NCI-H526 treated with DMSO at 0.1 percent for 48 hours (cell line): ENCODE measurements at regions not wholly inside any gene's neighbourhood (a gene's known extent, or its start where the extent isn't known, plus 50 kb on each side); places are given as distances from the start of the nearest gene placed in this dataset.
A peak's percentile ranks its signal among the peaks of the same experiment; 100 is the strongest.

ENCODE experiments used
- DNase-seq: peaks from one replicate; lab custom pipeline; 2025; lab: John Stamatoyannopoulos, UW

- no peak for DNase-seq
These were observed 100.1 kb downstream of the YTHDF1 start for GRCh38 chr20:63115651-63116411.

- DNase-seq = no peak
These were observed 101.1 kb downstream of the YTHDF1 start for GRCh38 chr20:63114693-63115311.

- no peak for DNase-seq
These were observed 101.8 kb downstream of the YTHDF1 start for GRCh38 chr20:63114006-63114692.

GRCh38 chr20:63112491-63113219 is 103.3 kb downstream of the YTHDF1 start:
- DNase-seq = no peak

GRCh38 chr20:63108247-63108646 is 101.5 kb upstream of the BHLHE23 start:
- DNase-seq = no peak

GRCh38 chr20:63107449-63108200 is 100.9 kb upstream of the BHLHE23 start:
- no peak for DNase-seq

- DNase-seq = no peak
These were observed 100.1 kb upstream of the BHLHE23 start for GRCh38 chr20:63106765-63107448.

GRCh38 chr20:63106108-63106764 is 99.5 kb upstream of the BHLHE23 start:
- no peak for DNase-seq

- DNase-seq = no peak
These were observed 98.7 kb upstream of the BHLHE23 start for GRCh38 chr20:63105211-63106107.

- DNase-seq = no peak
These were observed 97.8 kb upstream of the BHLHE23 start for GRCh38 chr20:63104312-63105181.

- DNase-seq = no peak
These were observed 96.9 kb upstream of the BHLHE23 start for GRCh38 chr20:63103402-63104311.

- no peak for DNase-seq
These were observed 96.1 kb upstream of the BHLHE23 start for GRCh38 chr20:63102721-63103375.

- DNase-seq = peak; percentile 59
These were observed 95.3 kb upstream of the BHLHE23 start for GRCh38 chr20:63101781-63102720.

GRCh38 chr20:63100926-63101699 is 94.3 kb upstream of the BHLHE23 start:
- DNase-seq = no peak
